ENCODE measurements at regions not wholly inside any gene's neighbourhood (a gene's known extent, or its start where the extent isn't known, plus 50 kb on each side); places are given as distances from the start of the nearest gene placed in this dataset.

DNA sequence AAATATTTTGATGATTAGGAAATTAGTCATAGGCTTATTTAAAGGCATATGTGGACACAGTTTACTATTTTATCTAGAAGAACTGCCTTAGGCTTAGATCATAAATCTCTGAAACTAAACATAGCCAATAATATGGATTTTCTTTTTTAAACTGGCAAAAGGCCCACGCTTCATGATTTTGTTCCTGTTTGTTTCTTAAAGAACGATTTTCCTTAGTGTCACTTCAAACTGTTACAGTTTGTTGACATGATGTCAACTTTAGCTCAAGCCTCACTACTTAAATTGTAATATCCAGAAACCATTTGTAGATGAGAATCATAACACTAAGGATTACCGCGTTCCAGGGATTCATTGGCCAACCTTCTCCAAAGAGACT lies 322.6 kb downstream of the HHIPL2 start:
- Histone ChIP-seq H3K4me1 (ENCODE audit: control insufficient read depth in 2 of 2, insufficient read depth in 2 of 2, low read length in 2 of 2) (no peaks in the 10 kb centered on the region), H3K4me3 (ENCODE audit: low read length) (no peak overlapping the region), H3K27ac (ENCODE audit: low read depth, low read length) (no peak overlapping the region), H3K36me3 (ENCODE audit: control insufficient read depth in 2 of 3, insufficient read depth in 3 of 3, low read length in 3 of 3) (no peaks in the 10 kb centered on the region), H3K9me3 (ENCODE audit: control insufficient read depth in 2 of 3, low read length in 3 of 3) (no peaks in the 10 kb centered on the region), H3K27me3 (ENCODE audit: control insufficient read depth in 2 of 2, insufficient read depth in 2 of 2, low read length in 2 of 2) (no peaks in the 10 kb centered on the region)
- CTCF ChIA-PET: no interaction called here
- H3K4me3 Mint-ChIP-seq: no peak overlapping the region
- no peaks in the 10 kb centered on the region for H3K27me3 Mint-ChIP-seq
- ATAC-seq (no peak), DNase-seq (no peak)
- peaks cover 0 to 23% (median 9%) of the 10 kb centered on the region in 11 donors for H3K9me3 Mint-ChIP-seq
- H3K36me3 Mint-ChIP-seq: peaks cover 0 to 11% (median 4%) of the 10 kb centered on the region in 5 donors
- no peaks in the 10 kb centered on the region for H3K4me1 Mint-ChIP-seq
- H3K27ac Mint-ChIP-seq: no peak overlapping the region
- intact Hi-C loops (cut with micrococcal nuclease): loop anchor here in 1 of 2 donors (10.0 kb wide), 1 partner anchor 149 kb away; no protein-coding TSS in a partner anchor
- POLR2A ChIA-PET: no interaction called here

DNA sequence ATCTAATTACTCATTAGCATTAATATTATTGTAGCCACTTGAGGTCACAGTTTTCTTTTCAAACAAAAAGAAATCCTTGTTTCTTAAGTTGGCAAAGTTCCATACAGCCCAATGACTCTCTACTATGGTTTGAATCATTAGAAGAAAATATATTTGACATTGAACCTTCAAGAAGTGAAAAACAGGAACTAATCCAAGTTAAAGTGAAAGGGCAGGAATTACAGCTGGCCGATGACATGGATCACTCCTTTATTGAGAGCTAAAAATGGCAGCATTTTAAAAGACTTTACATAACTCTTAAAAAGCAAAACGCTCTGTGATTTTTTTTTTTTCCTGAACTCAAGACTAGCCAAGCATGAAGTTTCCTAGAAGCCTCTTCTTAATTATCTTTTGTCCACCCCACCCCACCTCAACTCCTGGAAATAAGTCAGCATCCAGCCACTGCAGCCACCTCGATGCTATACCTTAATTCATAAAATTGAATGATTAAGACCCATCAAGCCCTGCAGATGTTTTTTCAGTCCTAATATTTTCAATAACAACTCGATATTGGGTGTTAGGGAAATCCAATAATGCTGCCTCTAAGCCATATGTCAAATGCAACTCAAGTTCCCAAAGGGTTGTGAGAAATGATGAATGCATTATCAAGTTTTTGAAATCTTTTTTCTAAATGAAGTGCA lies 323.1 kb downstream of the HHIPL2 start:
- CTCF ChIA-PET: no interaction called here
- POLR2A ChIA-PET: no interaction called here
- intact Hi-C loops (cut with micrococcal nuclease): loop anchor here in 1 of 2 donors (10.0 kb wide), 1 partner anchor 150 kb away; no protein-coding TSS in a partner anchor

GRCh38 chr1:222224156-222224555 lies 323.7 kb downstream of the HHIPL2 start:
- H3K9me3 ChIP-seq (ENCODE audit: control insufficient read depth in 2 of 3, low read length in 3 of 3): no peaks in the 10 kb centered on the region
- intact Hi-C loops (cut with micrococcal nuclease): loop anchor here in 1 of 2 donors (10.0 kb wide), 1 partner anchor 151 kb away; no protein-coding TSS in a partner anchor
- no peak overlapping the region for H3K4me3 ChIP-seq (ENCODE audit: low read length)
- peaks cover 0 to 22% (median 7%) of the 10 kb centered on the region in 5 donors for H3K36me3 Mint-ChIP-seq
- peaks cover 2 to 34% (median 15%) of the 10 kb centered on the region in 11 donors for H3K9me3 Mint-ChIP-seq
- ChIA-PET POLR2A (no interaction called here), CTCF (no interaction called here)
- H3K27me3 ChIP-seq (ENCODE audit: control insufficient read depth in 2 of 2, insufficient read depth in 2 of 2, low read length in 2 of 2): no peaks in the 10 kb centered on the region
- no peaks in the 10 kb centered on the region for H3K36me3 ChIP-seq (ENCODE audit: control insufficient read depth in 2 of 3, insufficient read depth in 3 of 3, low read length in 3 of 3)
- no peak overlapping the region for H3K27ac Mint-ChIP-seq
- H3K27ac ChIP-seq (ENCODE audit: low read depth, low read length): no peak overlapping the region
- H3K4me1 Mint-ChIP-seq: no peaks in the 10 kb centered on the region
- no peak for ATAC-seq
- H3K4me1 ChIP-seq (ENCODE audit: control insufficient read depth in 2 of 2, insufficient read depth in 2 of 2, low read length in 2 of 2): no peaks in the 10 kb centered on the region
- no peaks in the 10 kb centered on the region for H3K27me3 Mint-ChIP-seq
- H3K4me3 Mint-ChIP-seq: no peak overlapping the region
- no peak for DNase-seq

More for the DNA sequence above, 323.1 kb downstream of the HHIPL2 start:
- Histone ChIP-seq H3K4me1 (ENCODE audit: control insufficient read depth in 2 of 2, insufficient read depth in 2 of 2, low read length in 2 of 2) (no peaks in the 10 kb centered on the region), H3K36me3 (ENCODE audit: control insufficient read depth in 2 of 3, insufficient read depth in 3 of 3, low read length in 3 of 3) (no peaks in the 10 kb centered on the region), H3K27me3 (ENCODE audit: control insufficient read depth in 2 of 2, insufficient read depth in 2 of 2, low read length in 2 of 2) (no peaks in the 10 kb centered on the region), H3K27ac (ENCODE audit: low read depth, low read length) (no peak overlapping the region), H3K4me3 (ENCODE audit: low read length) (no peak overlapping the region), H3K9me3 (ENCODE audit: control insufficient read depth in 2 of 3, low read length in 3 of 3) (no peaks in the 10 kb centered on the region)
- Mint-ChIP-seq H3K9me3 (peaks cover 2 to 28% (median 14%) of the 10 kb centered on the region in 11 donors), H3K36me3 (peaks cover 0 to 16% (median 5%) of the 10 kb centered on the region in 5 donors), H3K4me3 (no peak overlapping the region), H3K27ac (no peak overlapping the region), H3K4me1 (no peaks in the 10 kb centered on the region), H3K27me3 (no peaks in the 10 kb centered on the region)
- DNase-seq: no peak
- ATAC-seq: no peak

DNA sequence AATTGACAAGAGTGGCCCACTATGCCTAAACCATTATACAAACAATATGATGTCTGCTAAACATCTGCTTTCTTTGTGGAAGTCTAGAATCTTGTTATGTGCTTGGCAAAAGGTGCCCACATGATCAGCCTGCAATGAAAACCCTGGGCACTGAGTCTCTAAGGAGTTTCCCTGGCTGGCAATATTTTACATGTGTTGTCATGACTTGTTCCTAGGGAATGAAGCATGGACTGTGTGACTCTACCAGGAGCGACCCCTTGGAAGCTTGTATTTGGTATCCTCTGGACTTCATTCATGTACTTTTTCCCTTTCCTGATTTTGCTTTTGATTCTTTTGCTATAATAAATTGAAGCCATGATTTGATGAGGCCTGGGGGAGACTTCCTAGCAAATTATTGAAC lies 324.9 kb downstream of the HHIPL2 start:
- Histone ChIP-seq H3K27ac (ENCODE audit: low read depth, low read length) (no peak overlapping the region), H3K36me3 (ENCODE audit: control insufficient read depth in 2 of 3, insufficient read depth in 3 of 3, low read length in 3 of 3) (no peaks in the 10 kb centered on the region), H3K4me3 (ENCODE audit: low read length) (no peak overlapping the region), H3K4me1 (ENCODE audit: control insufficient read depth in 2 of 2, insufficient read depth in 2 of 2, low read length in 2 of 2) (no peaks in the 10 kb centered on the region), H3K9me3 (ENCODE audit: control insufficient read depth in 2 of 3, low read length in 3 of 3) (no peaks in the 10 kb centered on the region), H3K27me3 (ENCODE audit: control insufficient read depth in 2 of 2, insufficient read depth in 2 of 2, low read length in 2 of 2) (no peaks in the 10 kb centered on the region)
- H3K27ac Mint-ChIP-seq: no peak overlapping the region
- peaks cover 0 to 30% (median 12%) of the 10 kb centered on the region in 5 donors for H3K36me3 Mint-ChIP-seq
- intact Hi-C loops (cut with micrococcal nuclease): loop anchor here in 1 of 2 donors (10.0 kb wide), 1 partner anchor 152 kb away; no protein-coding TSS in a partner anchor
- H3K4me1 Mint-ChIP-seq: no peaks in the 10 kb centered on the region
- POLR2A ChIA-PET: no interaction called here
- CTCF ChIA-PET: no interaction called here
- H3K9me3 Mint-ChIP-seq: peaks cover 3 to 39% (median 11%) of the 10 kb centered on the region in 11 donors
- no peak overlapping the region for H3K4me3 Mint-ChIP-seq
- H3K27me3 Mint-ChIP-seq: peaks cover 0 to 4% (median 0%) of the 10 kb centered on the region in 5 donors
- ATAC-seq (no peak), DNase-seq (no peak)

- DNase-seq: no peak
- Histone ChIP-seq H3K27ac (ENCODE audit: low read depth, low read length) (no peak overlapping the region), H3K27me3 (ENCODE audit: control insufficient read depth in 2 of 2, insufficient read depth in 2 of 2, low read length in 2 of 2) (no peaks in the 10 kb centered on the region), H3K36me3 (ENCODE audit: control insufficient read depth in 2 of 3, insufficient read depth in 3 of 3, low read length in 3 of 3) (no peaks in the 10 kb centered on the region), H3K4me3 (ENCODE audit: low read length) (no peak overlapping the region), H3K4me1 (ENCODE audit: control insufficient read depth in 2 of 2, insufficient read depth in 2 of 2, low read length in 2 of 2) (no peaks in the 10 kb centered on the region), H3K9me3 (ENCODE audit: control insufficient read depth in 2 of 3, low read length in 3 of 3) (no peaks in the 10 kb centered on the region)
- H3K4me3 Mint-ChIP-seq: no peak overlapping the region
- H3K27ac Mint-ChIP-seq: no peak overlapping the region
- peaks cover 0 to 12% (median 4%) of the 10 kb centered on the region in 5 donors for H3K27me3 Mint-ChIP-seq
- no peak for ATAC-seq
- peaks cover 0 to 26% (median 12%) of the 10 kb centered on the region in 5 donors for H3K36me3 Mint-ChIP-seq
- H3K9me3 Mint-ChIP-seq: peaks cover 0 to 30% (median 11%) of the 10 kb centered on the region in 11 donors
- ChIA-PET POLR2A (no interaction called here), CTCF (no interaction called here)
- intact Hi-C loops (cut with micrococcal nuclease): no loop called here
- no peaks in the 10 kb centered on the region for H3K4me1 Mint-ChIP-seq
These were observed 331.6 kb downstream of the HHIPL2 start for GRCh38 chr1:222216255-222216754.

GRCh38 chr1:222210776-222211175 lies 337.1 kb downstream of the HHIPL2 start:
- Histone ChIP-seq H3K36me3 (ENCODE audit: control insufficient read depth in 2 of 3, insufficient read depth in 3 of 3, low read length in 3 of 3) (no peaks in the 10 kb centered on the region), H3K4me3 (ENCODE audit: low read length) (no peak overlapping the region), H3K4me1 (ENCODE audit: control insufficient read depth in 2 of 2, insufficient read depth in 2 of 2, low read length in 2 of 2) (no peaks in the 10 kb centered on the region), H3K27me3 (ENCODE audit: control insufficient read depth in 2 of 2, insufficient read depth in 2 of 2, low read length in 2 of 2) (no peaks in the 10 kb centered on the region), H3K27ac (ENCODE audit: low read depth, low read length) (no peak overlapping the region), H3K9me3 (ENCODE audit: control insufficient read depth in 2 of 3, low read length in 3 of 3) (no peaks in the 10 kb centered on the region)
- no peaks in the 10 kb centered on the region for H3K4me1 Mint-ChIP-seq
- H3K36me3 Mint-ChIP-seq: no peaks in the 10 kb centered on the region
- H3K9me3 Mint-ChIP-seq: peaks cover 0 to 5% (median 0%) of the 10 kb centered on the region in 11 donors
- ChIA-PET POLR2A (no interaction called here), CTCF (no interaction called here)
- ATAC-seq (no peak), DNase-seq (no peak)
- intact Hi-C loops (cut with micrococcal nuclease): no loop called here
- H3K27me3 Mint-ChIP-seq: peaks cover 0 to 8% (median 4%) of the 10 kb centered on the region in 5 donors
- no peak overlapping the region for H3K4me3 Mint-ChIP-seq
- H3K27ac Mint-ChIP-seq: no peak overlapping the region

DNA sequence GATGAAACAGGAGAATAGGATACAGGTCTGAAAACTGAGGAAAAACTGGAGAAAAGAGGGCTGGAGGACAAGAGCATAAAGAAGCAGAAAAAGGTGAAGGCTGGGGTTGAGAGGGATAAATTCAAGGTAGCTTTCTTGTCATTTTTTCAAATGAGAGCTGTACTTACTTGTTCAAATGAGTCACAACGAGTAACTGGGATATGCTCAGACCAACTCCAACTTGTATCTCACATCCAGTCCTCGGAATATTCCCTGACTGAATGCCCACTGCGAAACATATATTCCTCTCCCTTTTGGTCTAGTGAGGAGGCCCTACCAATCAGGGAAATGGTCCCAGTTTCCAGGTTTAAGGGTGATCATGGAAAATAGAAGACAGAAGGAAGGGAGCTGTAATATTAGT lies 343.4 kb downstream of the HHIPL2 start:
- Histone ChIP-seq H3K27me3 (ENCODE audit: control insufficient read depth in 2 of 2, insufficient read depth in 2 of 2, low read length in 2 of 2) (no peaks in the 10 kb centered on the region), H3K27ac (ENCODE audit: low read depth, low read length) (no peak overlapping the region), H3K36me3 (ENCODE audit: control insufficient read depth in 2 of 3, insufficient read depth in 3 of 3, low read length in 3 of 3) (no peaks in the 10 kb centered on the region), H3K4me3 (ENCODE audit: low read length) (no peak overlapping the region), H3K9me3 (ENCODE audit: control insufficient read depth in 2 of 3, low read length in 3 of 3) (no peaks in the 10 kb centered on the region), H3K4me1 (ENCODE audit: control insufficient read depth in 2 of 2, insufficient read depth in 2 of 2, low read length in 2 of 2) (no peaks in the 10 kb centered on the region)
- H3K4me3 Mint-ChIP-seq: no peak overlapping the region
- CTCF ChIA-PET: no interaction called here
- POLR2A ChIA-PET: no interaction called here
- peaks cover 0 to 4% (median 0%) of the 10 kb centered on the region in 7 donors for H3K4me1 Mint-ChIP-seq
- ATAC-seq (no peak), DNase-seq (no peak)
- H3K36me3 Mint-ChIP-seq: no peaks in the 10 kb centered on the region
- peak overlapping the region in 2 of 9 donors; percentile 30 to 43 for H3K27ac Mint-ChIP-seq
- H3K9me3 Mint-ChIP-seq: peaks cover 0 to 5% (median 0%) of the 10 kb centered on the region in 11 donors
- H3K27me3 Mint-ChIP-seq: no peaks in the 10 kb centered on the region
- intact Hi-C loops (cut with micrococcal nuclease): no loop called here

All from naive thymus-derived CD4-positive, alpha-beta T cell (primary cell).